Fibroblast of mammary gland (primary cell): ENCODE measurements at regions not wholly inside any gene's neighbourhood (a gene's known extent, or its start where the extent isn't known, plus 50 kb on each side); places are given as distances from the start of the nearest gene placed in this dataset.

Source experiments
- DNase-seq: peaks from one replicate; pipeline ENCODE4 v3.0.0-alpha.2; 2010; ENCODE audit warnings: low read depth
- H3K4me3 ChIP-seq: 2 replicates; pipeline ENCODE4 v1.5.1; 2011; ENCODE audit warnings: low read depth, mild to moderate bottlenecking, low read length, moderate library complexity; ENCODE audit not compliant: control insufficient read depth
- TF ChIP-seq, protein P1 (sequence below): conservative IDR thresholded peaks from 2 replicates; pipeline ENCODE4 v1.5.1; 2011; ENCODE audit warnings: low read depth, low read length, inconsistent platforms; ENCODE audit not compliant: control insufficient read depth, insufficient read depth

DNA sequence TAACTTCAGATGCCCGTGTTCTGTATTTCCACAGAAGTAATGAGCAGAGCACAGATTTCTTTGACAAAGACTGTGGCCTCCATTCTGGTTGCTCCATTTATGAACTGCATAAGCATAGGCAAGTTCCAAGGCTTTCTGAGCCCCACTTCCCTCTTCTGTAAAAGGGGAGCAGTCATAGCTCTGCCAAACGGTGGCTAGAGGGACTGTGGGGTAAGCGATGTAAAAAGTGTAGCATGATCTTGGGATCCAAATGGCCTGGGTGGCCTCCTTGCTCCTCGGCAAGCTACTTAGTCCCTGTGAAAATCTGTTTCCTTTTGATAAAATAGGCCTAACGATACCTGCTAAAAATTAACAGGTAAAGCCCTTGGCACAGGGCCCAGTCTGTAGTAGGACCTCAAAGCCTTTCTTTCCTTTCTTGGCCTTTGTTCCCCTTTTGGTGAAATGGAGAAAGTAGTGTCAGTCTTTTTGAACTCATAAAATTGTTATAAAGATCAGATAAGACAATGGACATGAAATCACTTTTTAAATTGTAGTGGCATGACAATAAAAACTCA lies 646.6 kb downstream of the ACTL7B start:
- TF ChIP-seq, protein P1, sequence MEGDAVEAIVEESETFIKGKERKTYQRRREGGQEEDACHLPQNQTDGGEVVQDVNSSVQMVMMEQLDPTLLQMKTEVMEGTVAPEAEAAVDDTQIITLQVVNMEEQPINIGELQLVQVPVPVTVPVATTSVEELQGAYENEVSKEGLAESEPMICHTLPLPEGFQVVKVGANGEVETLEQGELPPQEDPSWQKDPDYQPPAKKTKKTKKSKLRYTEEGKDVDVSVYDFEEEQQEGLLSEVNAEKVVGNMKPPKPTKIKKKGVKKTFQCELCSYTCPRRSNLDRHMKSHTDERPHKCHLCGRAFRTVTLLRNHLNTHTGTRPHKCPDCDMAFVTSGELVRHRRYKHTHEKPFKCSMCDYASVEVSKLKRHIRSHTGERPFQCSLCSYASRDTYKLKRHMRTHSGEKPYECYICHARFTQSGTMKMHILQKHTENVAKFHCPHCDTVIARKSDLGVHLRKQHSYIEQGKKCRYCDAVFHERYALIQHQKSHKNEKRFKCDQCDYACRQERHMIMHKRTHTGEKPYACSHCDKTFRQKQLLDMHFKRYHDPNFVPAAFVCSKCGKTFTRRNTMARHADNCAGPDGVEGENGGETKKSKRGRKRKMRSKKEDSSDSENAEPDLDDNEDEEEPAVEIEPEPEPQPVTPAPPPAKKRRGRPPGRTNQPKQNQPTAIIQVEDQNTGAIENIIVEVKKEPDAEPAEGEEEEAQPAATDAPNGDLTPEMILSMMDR: no peak
- DNase-seq: no peak
- no peak overlapping the region for H3K4me3 ChIP-seq

DNA sequence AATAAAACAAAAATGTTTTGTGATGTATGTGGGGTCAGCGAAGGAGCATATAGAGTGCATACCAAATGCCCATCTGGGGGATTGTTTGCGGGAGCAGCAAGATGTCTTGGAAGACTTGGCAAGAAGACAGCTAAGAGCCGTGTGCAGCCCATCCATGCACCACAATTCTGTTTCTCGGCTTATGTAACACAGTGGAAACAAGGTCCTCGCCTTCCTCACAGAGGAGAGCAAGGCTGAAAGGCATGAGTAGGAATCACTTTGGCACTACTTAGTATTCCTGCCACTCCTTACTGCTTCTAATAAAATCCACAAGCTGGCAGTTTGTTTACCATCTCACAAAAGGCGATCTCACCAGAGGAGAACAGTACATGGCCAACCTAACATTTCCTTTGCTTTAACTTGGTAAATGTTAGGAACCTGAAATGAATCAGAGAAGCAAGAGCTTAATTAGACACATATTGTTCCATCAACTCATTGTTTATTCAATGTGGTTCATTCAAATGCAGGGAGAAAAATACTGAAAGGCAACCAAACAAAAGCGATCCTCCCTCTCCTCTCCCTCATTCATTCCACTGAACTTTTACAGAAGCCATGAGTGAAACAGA lies 648.1 kb downstream of the ACTL7B start:
- no peak overlapping the region for H3K4me3 ChIP-seq

DNA sequence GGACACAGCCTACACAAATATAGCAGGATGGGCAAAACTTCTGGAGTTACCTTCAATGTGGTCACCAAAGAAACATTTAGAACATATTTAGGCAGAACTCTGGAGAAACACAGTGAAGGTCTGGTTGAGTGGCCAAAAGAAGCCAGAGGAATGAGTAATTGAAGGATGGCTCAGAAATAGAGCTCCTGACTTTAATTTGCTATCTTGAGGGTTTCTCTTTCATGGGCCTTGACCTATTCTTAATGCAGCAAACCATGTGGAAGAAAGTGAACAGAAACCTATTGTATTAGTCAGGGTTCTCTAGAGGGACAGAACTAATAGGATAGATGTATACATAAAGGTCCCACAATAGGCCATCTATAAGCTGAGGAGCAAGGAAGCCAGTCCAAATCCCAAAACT lies 650.5 kb downstream of the ACTL7B start:
- peak; percentile 12 for DNase-seq
- TF ChIP-seq, protein P1: no peak

More for the DNA sequence above, 648.1 kb downstream of the ACTL7B start:
- peak; percentile 41 for DNase-seq
- TF ChIP-seq, protein P1: no peak

DNA sequence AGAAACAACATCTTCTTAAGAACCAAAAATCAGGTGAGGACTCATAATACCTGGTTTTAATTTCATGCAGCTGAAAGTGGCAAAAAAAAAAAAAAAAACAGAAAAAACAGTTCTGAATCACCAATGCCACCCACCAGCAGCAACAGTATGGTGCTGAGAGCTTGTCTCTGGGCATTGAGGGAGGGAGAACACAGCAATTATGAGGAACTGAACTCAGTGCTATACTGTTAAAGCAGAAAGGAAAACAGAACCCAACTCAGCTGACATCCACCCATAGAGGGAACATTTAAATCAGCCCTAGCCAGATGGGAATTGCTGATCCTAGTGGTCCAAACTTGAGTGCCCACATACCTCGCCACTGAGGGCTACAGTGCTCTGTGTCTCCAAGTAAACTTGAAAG lies 657.9 kb downstream of the ACTL7B start:
- DNase-seq: no peak
- TF ChIP-seq, protein P1: no peak
- no peak overlapping the region for H3K4me3 ChIP-seq

More for the DNA sequence above, 650.5 kb downstream of the ACTL7B start:
- H3K4me3 ChIP-seq: no peak overlapping the region

DNA sequence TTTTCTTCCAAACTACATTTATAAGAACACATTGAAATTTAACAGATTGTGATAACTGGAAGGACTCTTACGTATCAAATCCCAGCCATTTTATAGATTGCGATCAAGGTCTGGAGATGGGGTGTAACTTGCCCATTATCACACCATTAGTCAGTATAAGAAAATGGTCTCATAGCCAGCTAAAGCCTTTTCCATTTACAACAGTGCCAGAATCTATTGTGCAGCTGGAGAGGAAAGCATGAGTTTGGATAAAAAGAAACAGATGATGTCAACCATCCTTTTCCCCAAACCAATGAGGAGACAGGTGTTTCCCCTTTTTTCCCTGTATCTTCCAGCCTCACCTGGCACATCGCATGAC lies 658.8 kb downstream of the ACTL7B start:
- no peak overlapping the region for H3K4me3 ChIP-seq
- DNase-seq: no peak
- TF ChIP-seq, protein P1: no peak

DNA sequence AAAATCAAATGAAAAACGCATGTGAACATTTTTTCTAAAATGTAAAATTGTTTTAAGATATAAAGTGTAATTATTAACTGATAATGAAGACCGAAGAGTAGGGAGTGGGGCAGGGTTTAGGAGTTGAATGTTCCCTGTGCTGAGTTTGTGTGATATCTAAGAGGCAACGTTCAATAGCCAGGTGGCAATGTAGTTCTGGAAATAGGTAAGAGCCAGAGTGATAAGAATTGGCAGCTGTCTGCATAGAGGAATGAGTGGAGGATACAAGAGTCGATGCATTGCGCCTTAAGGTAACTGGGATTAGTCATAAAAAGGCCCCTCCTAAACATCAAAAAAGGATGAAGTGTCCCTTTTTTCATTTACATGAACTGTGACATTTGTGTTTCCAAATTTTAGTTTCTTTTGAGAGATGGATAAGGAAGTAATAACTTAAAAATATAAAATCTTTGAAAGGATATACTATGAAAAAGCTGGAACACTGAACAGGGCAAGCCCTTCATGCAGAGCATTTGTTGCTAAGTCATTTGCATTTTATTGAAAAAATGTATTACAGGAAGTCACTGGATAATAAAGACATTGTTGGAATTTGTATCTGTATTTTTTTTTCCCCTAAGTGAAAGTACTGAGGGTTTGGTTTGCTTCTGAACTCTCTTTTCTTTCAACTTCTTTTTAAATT lies 659.3 kb downstream of the ACTL7B start:
- no peak for DNase-seq
- H3K4me3 ChIP-seq: no peak overlapping the region
- TF ChIP-seq, protein P1: no peak
